ENCODE measurements at regions not wholly inside any gene's neighbourhood (a gene's known extent, or its start where the extent isn't known, plus 50 kb on each side); places are given as distances from the start of the nearest gene placed in this dataset.
"Not testable (repeated sequence)": the region's sequence is repeated elsewhere in the genome, so short reads cannot be mapped to it uniquely, and the experiment has no call there.

DNA sequence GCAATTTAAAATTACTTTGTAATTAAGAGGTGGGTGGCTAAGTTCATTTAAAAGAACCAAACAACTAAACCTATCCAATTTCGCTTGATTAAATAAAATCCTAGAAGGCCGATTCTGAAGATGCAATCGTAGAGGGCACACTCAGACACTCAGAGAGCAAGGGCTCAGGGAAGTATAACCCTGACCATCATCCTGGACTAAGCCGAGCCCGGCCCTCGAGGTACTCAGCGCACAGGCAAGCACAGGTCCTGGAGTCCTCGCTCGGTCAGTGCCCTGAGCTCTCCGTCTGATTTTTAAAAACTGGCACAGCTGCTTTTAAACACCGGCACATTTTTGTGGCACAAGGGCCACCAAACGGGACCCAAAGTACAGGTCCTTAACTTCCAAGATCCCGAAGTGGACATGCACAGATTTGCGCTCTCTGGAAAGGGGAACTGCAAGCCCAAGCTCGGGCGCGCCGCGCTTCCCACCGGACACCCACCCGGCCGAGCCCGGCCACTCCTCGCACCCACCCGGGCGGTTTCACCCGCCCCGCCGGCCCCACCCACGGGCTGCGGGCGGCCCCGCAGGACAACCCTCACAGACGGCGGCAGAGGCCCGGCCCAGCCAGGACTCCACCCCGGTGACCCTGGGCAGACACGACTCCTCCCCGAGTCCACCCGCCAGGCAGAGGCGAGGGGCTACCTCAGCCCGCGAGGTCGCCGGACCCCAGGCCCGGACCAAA is 81.0 kb upstream of the TNK2 start:
- TF ChIP-seq, protein P1, sequence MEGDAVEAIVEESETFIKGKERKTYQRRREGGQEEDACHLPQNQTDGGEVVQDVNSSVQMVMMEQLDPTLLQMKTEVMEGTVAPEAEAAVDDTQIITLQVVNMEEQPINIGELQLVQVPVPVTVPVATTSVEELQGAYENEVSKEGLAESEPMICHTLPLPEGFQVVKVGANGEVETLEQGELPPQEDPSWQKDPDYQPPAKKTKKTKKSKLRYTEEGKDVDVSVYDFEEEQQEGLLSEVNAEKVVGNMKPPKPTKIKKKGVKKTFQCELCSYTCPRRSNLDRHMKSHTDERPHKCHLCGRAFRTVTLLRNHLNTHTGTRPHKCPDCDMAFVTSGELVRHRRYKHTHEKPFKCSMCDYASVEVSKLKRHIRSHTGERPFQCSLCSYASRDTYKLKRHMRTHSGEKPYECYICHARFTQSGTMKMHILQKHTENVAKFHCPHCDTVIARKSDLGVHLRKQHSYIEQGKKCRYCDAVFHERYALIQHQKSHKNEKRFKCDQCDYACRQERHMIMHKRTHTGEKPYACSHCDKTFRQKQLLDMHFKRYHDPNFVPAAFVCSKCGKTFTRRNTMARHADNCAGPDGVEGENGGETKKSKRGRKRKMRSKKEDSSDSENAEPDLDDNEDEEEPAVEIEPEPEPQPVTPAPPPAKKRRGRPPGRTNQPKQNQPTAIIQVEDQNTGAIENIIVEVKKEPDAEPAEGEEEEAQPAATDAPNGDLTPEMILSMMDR (IDR thresholded peaks at IDR 0.05; ENCODE audit: low read depth, low read length, missing input control), result not testable (repeated sequence)
- not testable (repeated sequence) for TF ChIP-seq TAF1 (conservative IDR thresholded peaks at IDR 0.05); HNF4A (conservative IDR thresholded peaks at IDR 0.05); RAD21 (IDR thresholded peaks at IDR 0.05); RXRA (IDR thresholded peaks at IDR 0.05); YY1 (IDR thresholded peaks at IDR 0.05)
- TF ChIP-seq, protein P2, sequence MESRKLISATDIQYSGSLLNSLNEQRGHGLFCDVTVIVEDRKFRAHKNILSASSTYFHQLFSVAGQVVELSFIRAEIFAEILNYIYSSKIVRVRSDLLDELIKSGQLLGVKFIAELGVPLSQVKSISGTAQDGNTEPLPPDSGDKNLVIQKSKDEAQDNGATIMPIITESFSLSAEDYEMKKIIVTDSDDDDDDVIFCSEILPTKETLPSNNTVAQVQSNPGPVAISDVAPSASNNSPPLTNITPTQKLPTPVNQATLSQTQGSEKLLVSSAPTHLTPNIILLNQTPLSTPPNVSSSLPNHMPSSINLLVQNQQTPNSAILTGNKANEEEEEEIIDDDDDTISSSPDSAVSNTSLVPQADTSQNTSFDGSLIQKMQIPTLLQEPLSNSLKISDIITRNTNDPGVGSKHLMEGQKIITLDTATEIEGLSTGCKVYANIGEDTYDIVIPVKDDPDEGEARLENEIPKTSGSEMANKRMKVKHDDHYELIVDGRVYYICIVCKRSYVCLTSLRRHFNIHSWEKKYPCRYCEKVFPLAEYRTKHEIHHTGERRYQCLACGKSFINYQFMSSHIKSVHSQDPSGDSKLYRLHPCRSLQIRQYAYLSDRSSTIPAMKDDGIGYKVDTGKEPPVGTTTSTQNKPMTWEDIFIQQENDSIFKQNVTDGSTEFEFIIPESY (IDR thresholded peaks at IDR 0.05), result not testable (repeated sequence)
- TF ChIP-seq, protein P3, sequence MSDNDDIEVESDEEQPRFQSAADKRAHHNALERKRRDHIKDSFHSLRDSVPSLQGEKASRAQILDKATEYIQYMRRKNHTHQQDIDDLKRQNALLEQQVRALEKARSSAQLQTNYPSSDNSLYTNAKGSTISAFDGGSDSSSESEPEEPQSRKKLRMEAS (IDR thresholded peaks at IDR 0.05), result not testable (repeated sequence)

Measured in liver (tissue), 3 donors.